ENCODE measurements at regions not wholly inside any gene's neighbourhood (a gene's known extent, or its start where the extent isn't known, plus 50 kb on each side); places are given as distances from the start of the nearest gene placed in this dataset.

DNA sequence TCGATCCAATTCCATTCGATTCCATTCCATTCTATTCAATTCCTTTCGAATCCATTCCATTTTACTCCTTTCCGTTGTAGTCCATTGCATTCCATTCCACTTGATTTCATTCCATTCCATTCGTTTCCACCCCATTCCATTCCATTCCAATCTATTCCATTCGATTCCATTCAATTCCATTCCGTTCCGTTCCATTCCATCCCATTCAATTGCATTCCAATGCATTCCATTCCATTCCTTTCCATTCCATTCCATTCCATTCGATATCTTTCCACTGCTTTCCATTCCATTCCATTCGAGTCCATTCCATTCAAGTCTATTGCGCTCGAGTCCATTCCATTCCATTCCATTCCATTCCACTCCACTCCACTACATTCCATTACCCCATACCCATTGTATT lies 2568.7 kb upstream of the TPTE start:
- H2BK20ac ChIP-seq (ENCODE audit: low read length), result no peak overlapping the region
- no peak overlapping the region for H2BK5ac ChIP-seq (ENCODE audit: low read depth, low read length)
- TF ChIP-seq NRF1 (IDR thresholded peaks at IDR 0.05; ENCODE audit: low read depth, low read length) (no peak), RNF2 (IDR thresholded peaks at IDR 0.05; ENCODE audit: borderline replicate concordance, low read depth, low read length, missing control alignments, poor library complexity, severe bottlenecking) (no peak), EP300 (IDR thresholded peaks at IDR 0.05; ENCODE audit: borderline replicate concordance in 1 of 2, low read depth in 2 of 2, low read length in 2 of 2) (no peak), TCF12 (IDR thresholded peaks at IDR 0.05; ENCODE audit: low read depth, low read length) (no peak), SIX5 (IDR thresholded peaks at IDR 0.05; ENCODE audit: low read depth, low read length) (no peak), KDM1A (IDR thresholded peaks at IDR 0.05; ENCODE audit: borderline replicate concordance, low read length) (no peak), CBX5 (IDR thresholded peaks at IDR 0.05; ENCODE audit: low read depth, low read length) (no peak; the same call in 1 of the 2 replicates), MAFK (IDR thresholded peaks at IDR 0.05; ENCODE audit: low read depth, low read length) (no peak)
- H3K18ac ChIP-seq (ENCODE audit: extremely low read depth, low read length), result no peak overlapping the region
- peaks cover 81 to 99% of the 10 kb centered on the region in 2 experiments for H3K9me3 ChIP-seq (ENCODE audit: insufficient read depth in 2 of 2, low read depth in 1 of 2, low read length in 1 of 2)
- no peak overlapping the region for H2BK15ac ChIP-seq (ENCODE audit: low read length)
- no peak overlapping the region for H2AK5ac ChIP-seq (ENCODE audit: low read depth, low read length)
- no peak overlapping the region for H3K23ac ChIP-seq (ENCODE audit: insufficient read length)
- no peak overlapping the region for H3K9ac ChIP-seq (replicated peaks in 1 of 4; ENCODE audit: extremely low read depth in 1 of 4, low read depth in 3 of 4, low read length in 3 of 4)
- H2AFZ ChIP-seq (ENCODE audit: low read length), result no peak overlapping the region
- H2BK120ac ChIP-seq (replicated peaks; ENCODE audit: low read depth, low read length), result no peak overlapping the region
- no peak for DNase-seq (ENCODE audit: low read depth in 1 of 2, low spot score in 2 of 2)
- no peak overlapping the region for H2BK12ac ChIP-seq (ENCODE audit: low read depth, low read length)
- H4K20me1 ChIP-seq (replicated peaks in 1 of 2; ENCODE audit: control insufficient read depth in 1 of 2, insufficient read depth in 2 of 2, low read length in 2 of 2), result peaks cover 0 to 4% of the 10 kb centered on the region in 2 experiments
- no peak overlapping the region for H4K91ac ChIP-seq (replicated peaks; ENCODE audit: insufficient read length, low read length)
- H3K4ac ChIP-seq (replicated peaks; ENCODE audit: insufficient read length, low read depth, low read length), result no peak overlapping the region
- no peaks in the 10 kb centered on the region; a peak in 2 of 8 replicates for H3K36me3 ChIP-seq (ENCODE audit: control insufficient read depth in 2 of 4, insufficient read depth in 4 of 4, low read length in 3 of 4)
- H3K14ac ChIP-seq (ENCODE audit: insufficient read length), result no peak overlapping the region
- no peak overlapping the region for H3K56ac ChIP-seq (replicated peaks; ENCODE audit: insufficient read length, low read depth, low read length)
- no peak overlapping the region for H3K27ac ChIP-seq (ENCODE audit: low read depth, low read length)
- ChIA-PET CTCF (ENCODE audit: partially characterized antibody) (no interaction called here), POLR2A (ENCODE audit: partially characterized antibody) (no interaction called here)
- H4K5ac ChIP-seq (ENCODE audit: insufficient read length, low read depth, low read length), result no peak overlapping the region
- H4K8ac ChIP-seq (ENCODE audit: extremely low read depth, insufficient read depth, low read length), result no peak overlapping the region
- 82 to 99% methylated on average over 9 to 12 of the region's 12 CpGs for WGBS, 2 experiments (ENCODE audit: extremely low coverage in 1 of 2, insufficient coverage in 1 of 2, insufficient read length in 1 of 2, insufficient replicate concordance in 2 of 2, low coverage in 1 of 2, low lambda C conversion rate in 2 of 2, missing lambda C conversion rate in 1 of 2)
- H3K79me2 ChIP-seq (ENCODE audit: control insufficient read depth in 1 of 2, insufficient read depth in 2 of 2, low read length in 2 of 2), result no peaks in the 10 kb centered on the region; a peak in 1 of 4 replicates
- H3K4me3 ChIP-seq (ENCODE audit: extremely low read depth in 1 of 4, insufficient read depth in 2 of 4, low read depth in 3 of 4, low read length in 4 of 4), result no peak overlapping the region
- no peaks in the 10 kb centered on the region for H3K4me1 ChIP-seq (replicated peaks in 1 of 4; ENCODE audit: control insufficient read depth in 3 of 4, insufficient read depth in 4 of 4, low read length in 3 of 4)
- FAIRE-seq, result no peak
- H3K79me1 ChIP-seq (ENCODE audit: low read depth, low read length), result peaks cover 2% of the 10 kb centered on the region; the same call in 1 of the 2 replicates
- H3K27me3 ChIP-seq (replicated peaks in 1 of 4; ENCODE audit: control insufficient read depth in 3 of 4, extremely low read depth in 1 of 4, insufficient read depth in 3 of 4, low read length in 3 of 4), result no peaks in the 10 kb centered on the region
- no peak overlapping the region for H3K4me2 ChIP-seq (ENCODE audit: insufficient read depth in 1 of 2, low read depth in 2 of 2, low read length in 2 of 2)
- peaks cover 75% of the 10 kb centered on the region; the same call in 1 of the 2 replicates for H3K23me2 ChIP-seq (ENCODE audit: low read depth, low read length)

All from H1 (cell line).